OCI-LY3 (cell line): ENCODE measurements at regions not wholly inside any gene's neighbourhood (a gene's known extent, or its start where the extent isn't known, plus 50 kb on each side); places are given as distances from the start of the nearest gene placed in this dataset.

ENCODE experiments used
- CTCF ChIP-seq: fragments of 200-600, 300-600 bp; sonication (generic); IDR thresholded peaks from 2 replicates; pipeline ENCODE4 v1.5.1; 2014; ENCODE audit warnings: antibody characterized with exemption, low read length, low read depth
- EZH2phosphoT487 ChIP-seq: fragments of 200-600 bp; shearing (Covaris generic); IDR thresholded peaks from 2 replicates; pipeline ENCODE4 v1.6.1; 2018; ENCODE audit warnings: antibody characterized with exemption, mixed run types, low read depth

DNA sequence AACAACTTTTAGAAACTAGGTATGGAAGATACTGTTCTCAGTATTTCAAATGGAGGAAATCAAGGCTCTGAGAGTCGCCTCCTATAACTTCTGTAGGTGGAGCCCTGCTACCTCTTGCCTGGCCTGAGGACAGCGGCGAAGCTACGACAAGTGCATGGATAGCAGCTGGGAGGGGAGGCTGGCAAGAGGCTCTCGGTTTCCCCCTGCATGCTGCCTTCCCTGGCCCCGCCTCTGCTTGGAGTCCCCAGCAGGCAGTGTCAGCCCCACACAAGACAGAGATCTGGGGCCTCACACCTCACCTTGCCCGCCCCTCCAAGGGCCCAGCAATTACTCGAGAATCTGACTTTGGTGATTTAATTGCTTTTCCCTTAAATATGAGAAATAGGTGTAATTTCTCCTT lies 107.6 kb upstream of the POU3F3 start:
- TF ChIP-seq CTCF (no peak), EZH2phosphoT487 (no peak)
